ENCODE measurements at regions not wholly inside any gene's neighbourhood (a gene's known extent, or its start where the extent isn't known, plus 50 kb on each side); places are given as distances from the start of the nearest gene placed in this dataset.
"Not testable (repeated sequence)": the region's sequence is repeated elsewhere in the genome, so short reads cannot be mapped to it uniquely, and the experiment has no call there.

DNA sequence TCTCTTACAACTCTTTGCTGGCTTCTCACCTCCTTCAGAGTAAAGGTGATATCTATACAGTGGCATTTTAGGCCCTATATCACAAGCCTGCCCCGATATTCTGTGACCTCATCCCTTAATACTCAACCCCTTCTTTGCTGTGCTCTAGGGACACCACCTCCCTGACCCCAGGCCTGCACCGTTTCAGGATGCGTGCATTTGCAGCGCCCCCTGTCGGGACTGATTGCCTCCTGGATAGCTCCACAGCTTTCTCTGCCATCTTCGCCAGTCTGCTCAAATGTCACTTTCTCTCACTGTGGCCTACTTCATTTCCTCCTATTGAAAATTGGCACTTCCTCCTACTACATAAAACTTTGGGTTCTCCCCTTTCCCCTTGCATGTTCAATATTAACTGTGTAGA, 289.6 kb downstream of the SOCS6 start:
- no peak for DNase-seq (ENCODE audit: low read depth, low spot score)
- H3K27ac ChIP-seq: no peak overlapping the region

DNA sequence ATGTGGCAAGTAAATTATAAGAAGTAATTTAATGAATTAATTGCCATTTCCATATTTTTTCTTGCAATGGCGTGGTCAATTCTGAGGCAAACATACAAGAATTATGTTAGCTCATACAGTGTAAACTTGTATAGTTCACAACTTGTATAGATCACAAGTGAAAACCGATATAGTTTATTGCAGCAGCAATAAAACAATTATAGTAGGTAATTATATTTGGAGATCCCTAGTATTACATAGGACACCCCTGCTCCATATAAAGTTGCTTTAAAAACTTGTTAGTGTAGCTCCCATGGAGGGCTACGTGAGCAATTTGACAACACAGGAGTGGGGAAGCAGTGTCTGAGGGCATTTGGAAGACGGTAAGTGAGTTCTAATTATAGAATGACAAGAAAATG, 288.2 kb downstream of the SOCS6 start:
- H3K27ac ChIP-seq: no peak overlapping the region
- no peak for DNase-seq (ENCODE audit: low read depth, low spot score)

GRCh38 chr18:70576276-70577022, 287.6 kb downstream of the SOCS6 start:
- H3K27ac ChIP-seq: no peak overlapping the region
- no peak for DNase-seq (ENCODE audit: low read depth, low spot score)

GRCh38 chr18:70574951-70575350, 286.1 kb downstream of the SOCS6 start:
- not testable (repeated sequence) for H3K27ac ChIP-seq; DNase-seq (ENCODE audit: low read depth, low spot score)

DNA sequence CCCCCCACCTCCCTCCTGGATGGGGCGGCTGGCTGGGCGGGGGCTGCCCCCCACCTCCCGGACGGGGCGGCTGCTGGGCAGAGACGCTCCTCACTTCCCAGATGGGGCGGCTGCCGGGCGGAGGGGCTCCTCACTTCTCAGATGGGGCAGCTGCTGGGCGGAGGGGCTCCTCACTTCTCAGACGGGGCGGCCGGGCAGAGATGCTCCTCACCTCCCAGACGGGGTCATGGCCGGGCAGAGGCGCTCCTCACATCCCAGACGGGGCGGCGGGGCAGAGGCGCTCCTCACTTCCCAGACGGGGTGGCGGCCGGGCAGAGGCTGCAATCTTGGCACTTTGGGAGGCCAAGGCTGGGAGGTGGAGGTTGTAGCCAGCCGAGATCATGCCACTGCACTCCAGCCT, 280.8 kb downstream of the SOCS6 start:
- DNase-seq (ENCODE audit: low read depth, low spot score); H3K27ac ChIP-seq: not testable (repeated sequence)

DNA sequence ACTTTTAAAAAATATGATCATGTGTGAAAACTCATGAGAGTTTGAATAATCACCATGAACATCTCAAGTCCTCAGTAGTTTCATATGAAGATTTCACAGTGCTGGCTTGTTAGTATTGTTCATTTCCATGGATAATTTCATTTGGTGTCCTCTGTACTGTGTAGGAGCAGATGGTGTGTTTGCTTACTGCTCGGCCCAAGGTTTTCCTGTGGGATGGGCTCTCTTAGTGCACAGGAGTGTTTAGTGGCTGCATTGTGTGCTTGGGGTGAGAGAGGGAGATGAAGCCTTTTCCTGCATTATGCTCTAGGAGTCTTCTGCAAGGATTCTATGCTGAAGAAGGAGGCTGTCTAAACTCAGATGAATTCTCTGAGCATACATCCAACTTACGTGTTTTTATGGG, 270.6 kb downstream of the SOCS6 start:
- no peak overlapping the region for H3K27ac ChIP-seq
- no peak for DNase-seq (ENCODE audit: low read depth, low spot score)

DNA sequence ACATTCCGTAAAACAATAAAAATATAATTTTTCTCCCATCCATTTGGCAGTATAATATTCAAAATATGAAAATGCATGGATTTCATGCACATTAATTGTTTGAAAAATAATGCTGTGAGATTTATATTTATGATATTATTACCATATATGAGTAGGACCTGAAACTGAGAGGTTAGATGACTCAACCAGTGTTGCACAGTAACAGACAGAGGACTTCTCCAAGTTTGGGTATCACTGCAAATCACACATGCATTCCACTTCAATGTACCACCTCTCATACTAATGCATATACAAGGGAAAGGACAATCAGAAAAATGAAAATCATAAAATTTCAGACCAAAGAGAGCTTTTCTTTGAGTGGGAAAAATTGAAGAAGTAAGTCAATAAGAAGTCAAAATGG, 269.5 kb downstream of the SOCS6 start:
- no peak overlapping the region for H3K27ac ChIP-seq
- no peak for DNase-seq (ENCODE audit: low read depth, low spot score)

DNA sequence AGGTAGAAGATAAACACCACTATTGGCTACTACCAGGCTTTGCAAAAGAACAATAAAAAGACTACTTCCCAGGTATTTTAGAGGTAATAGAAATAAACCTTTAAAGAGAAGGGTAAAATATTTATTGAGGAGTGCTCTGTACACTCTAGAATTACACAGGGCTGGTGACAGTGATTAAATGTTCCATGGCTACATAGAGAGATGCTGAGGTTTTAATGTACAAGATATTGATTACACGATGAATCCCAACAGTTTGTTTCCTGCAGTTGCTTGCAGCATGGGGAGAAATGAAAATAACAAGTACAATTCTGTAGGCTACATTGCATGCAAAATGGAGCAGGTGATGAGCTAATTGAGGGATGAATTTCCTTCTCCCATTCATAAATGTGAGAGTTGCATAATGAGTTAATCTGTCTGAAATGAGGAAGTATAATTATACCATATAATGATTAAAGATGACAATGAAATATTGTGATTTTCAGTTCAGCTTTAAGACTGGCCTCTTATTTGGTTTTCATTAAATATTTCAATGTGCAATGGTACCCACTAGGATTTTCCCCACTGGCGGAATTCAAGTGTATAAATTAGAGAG, 266.1 kb downstream of the SOCS6 start:
- H3K27ac ChIP-seq: no peak overlapping the region
- no peak for DNase-seq (ENCODE audit: low read depth, low spot score)

GRCh38 chr18:70553936-70554260, 265.1 kb downstream of the SOCS6 start:
- no peak for DNase-seq (ENCODE audit: low read depth, low spot score)
- no peak overlapping the region for H3K27ac ChIP-seq

GRCh38 chr18:70553245-70553935, 264.5 kb downstream of the SOCS6 start:
- H3K27ac ChIP-seq: no peak overlapping the region
- no peak for DNase-seq (ENCODE audit: low read depth, low spot score)

DNA sequence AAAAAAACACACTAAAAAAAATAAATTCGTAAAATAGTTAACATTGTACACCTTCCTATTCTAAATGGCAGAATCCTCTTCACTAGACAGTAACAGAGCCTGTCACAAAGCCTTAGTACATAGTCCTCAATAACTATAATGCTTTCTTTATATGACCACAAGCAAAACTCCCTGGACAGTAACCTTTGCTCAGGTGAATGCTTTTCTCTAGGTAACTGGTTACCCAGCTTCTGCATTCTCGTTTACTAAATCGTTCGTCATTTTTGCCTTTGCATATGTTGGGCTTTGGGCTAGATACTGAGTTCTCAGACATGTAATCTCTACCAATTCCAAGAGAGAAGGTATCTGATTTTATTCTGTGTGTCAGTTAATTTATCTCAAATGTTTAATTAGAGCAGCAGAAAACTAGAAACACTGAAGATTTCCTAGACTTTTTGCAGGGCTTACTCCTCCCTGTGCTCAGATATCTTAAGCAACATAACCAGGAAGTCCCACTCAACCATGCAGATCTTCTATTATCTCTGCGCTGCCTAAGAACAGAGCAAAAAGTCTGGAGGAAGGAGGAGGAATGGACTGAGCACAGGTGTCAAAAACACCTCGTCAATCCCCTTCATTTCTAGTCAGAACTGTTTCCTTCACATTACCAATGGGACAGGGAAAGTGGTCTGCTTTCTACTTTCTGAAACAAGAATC, 247.7 kb downstream of the SOCS6 start:
- no peak overlapping the region for H3K27ac ChIP-seq
- no peak for DNase-seq (ENCODE audit: low read depth, low spot score)

GRCh38 chr18:70535041-70535440, 246.2 kb downstream of the SOCS6 start:
- no peak overlapping the region for H3K27ac ChIP-seq
- DNase-seq (ENCODE audit: low read depth, low spot score): no peak

DNA sequence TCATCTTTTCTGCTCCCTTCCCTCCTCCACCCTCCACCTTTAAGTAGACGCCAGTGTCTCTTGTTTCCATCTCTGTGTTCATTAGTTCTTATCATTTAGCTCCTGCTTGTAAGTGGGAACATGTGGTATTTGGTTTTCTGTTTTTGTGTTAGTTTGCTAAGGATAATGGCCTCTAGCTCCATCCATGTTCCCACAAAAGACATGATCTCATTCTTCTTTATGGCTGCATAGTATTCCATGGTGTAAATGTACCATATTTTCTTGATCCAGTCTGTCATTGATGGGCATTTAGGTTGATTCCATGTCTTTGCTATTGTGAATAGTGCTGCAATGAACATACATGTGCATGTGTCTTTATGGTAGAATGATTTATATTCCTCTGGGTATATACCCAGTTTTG, 236.5 kb downstream of the SOCS6 start:
- H3K27ac ChIP-seq; DNase-seq (ENCODE audit: low read depth, low spot score): not testable (repeated sequence)

- no peak overlapping the region for H3K27ac ChIP-seq
- DNase-seq (ENCODE audit: low read depth, low spot score): no peak
Measured at GRCh38 chr18:70523792-70524182, 234.9 kb downstream of the SOCS6 start.

GRCh38 chr18:70523035-70523791, 234.4 kb downstream of the SOCS6 start:
- no peak for DNase-seq (ENCODE audit: low read depth, low spot score)
- no peak overlapping the region for H3K27ac ChIP-seq

DNA sequence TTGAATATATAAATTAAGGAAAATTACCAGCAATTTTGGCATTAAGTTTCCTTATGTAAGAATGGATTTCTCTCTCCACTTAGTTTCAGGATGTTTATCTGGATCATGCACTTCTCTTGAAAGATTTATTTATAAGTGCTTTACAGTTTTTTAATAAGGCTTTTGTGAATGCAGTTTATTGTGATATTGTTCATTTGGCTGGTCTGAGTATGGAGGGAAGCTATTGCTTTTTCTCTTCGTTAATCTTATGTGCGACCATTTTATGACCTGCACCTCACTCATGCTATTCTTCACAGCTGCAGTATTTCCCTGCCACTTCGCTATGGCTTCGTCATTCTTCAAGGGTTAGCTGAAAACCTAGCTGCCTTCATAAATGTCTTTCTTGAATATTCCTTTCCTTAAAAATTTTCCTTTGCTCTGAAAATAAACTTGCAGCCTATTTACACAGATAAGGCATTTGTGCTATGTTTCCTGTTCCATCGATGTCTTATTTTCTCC, 233.4 kb downstream of the SOCS6 start:
- no peak for DNase-seq (ENCODE audit: low read depth, low spot score)

DNA sequence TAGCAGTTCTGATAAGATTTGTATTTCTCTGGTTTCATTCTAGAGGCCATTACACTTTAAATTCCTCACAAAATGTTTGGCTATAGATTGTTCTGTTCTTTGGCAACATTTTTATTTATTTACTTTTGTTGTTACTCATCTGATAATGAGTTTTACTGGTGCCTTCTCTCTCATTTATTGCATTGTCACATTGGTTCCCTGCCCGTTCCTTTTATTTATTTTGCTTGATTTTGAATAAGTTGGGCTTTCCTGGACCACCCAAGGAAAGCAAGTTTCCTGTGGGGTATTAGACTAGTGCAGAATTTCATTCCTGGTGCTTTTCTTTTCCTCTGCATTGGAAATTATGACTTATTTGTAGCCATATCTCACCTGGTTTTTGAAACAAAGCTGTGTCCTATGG, 232.0 kb downstream of the SOCS6 start:
- no peak for DNase-seq (ENCODE audit: low read depth, low spot score)
- H3K27ac ChIP-seq: no peak overlapping the region

More for the DNA sequence above, 233.4 kb downstream of the SOCS6 start:
- H3K27ac ChIP-seq: no peak overlapping the region

DNA sequence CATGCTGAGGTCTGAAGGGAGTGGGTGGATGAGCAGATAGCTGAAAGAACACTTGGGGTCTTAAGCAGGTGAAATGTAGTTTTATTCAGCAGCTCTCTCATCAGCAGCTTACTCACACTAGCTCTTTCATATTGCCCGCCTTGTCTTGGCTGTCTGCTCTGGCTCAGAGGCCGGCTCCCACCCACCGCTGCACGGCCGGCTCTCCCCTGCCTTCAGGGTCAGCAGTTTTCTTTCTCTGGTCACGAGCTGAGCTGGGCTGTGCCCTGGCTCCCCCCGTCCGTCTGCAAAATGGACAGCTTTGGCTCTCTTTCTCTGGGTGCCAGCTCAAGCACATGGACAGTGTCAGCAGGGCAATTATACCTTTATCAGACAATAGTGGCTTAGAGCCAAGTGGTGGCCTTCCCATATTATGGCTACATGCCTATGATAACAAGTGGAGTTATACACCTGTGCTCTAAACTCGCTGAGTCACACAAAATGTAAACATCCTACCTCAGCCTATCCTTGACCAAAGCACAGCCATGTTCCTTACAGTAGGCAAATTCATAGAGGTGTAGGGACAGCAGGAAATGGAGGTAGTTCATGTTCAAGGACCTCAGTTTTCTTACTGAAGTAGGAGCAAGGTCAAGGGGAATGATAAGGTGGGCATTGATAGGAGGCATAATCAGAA, 224.8 kb downstream of the SOCS6 start:
- no peak for DNase-seq (ENCODE audit: low read depth, low spot score)

GRCh38 chr18:70507970-70508369, 219.1 kb downstream of the SOCS6 start:
- no peak for DNase-seq (ENCODE audit: low read depth, low spot score)
- H3K27ac ChIP-seq: no peak overlapping the region

More for the DNA sequence above, 224.8 kb downstream of the SOCS6 start:
- no peak overlapping the region for H3K27ac ChIP-seq

GRCh38 chr18:70506511-70506910, 217.7 kb downstream of the SOCS6 start:
- H3K27ac ChIP-seq: no peak overlapping the region
- DNase-seq (ENCODE audit: low read depth, low spot score): no peak

Data from epithelial cell of prostate (primary cell).